Neural progenitor cell (in vitro differentiated cells): ENCODE measurements at regions not wholly inside any gene's neighbourhood (a gene's known extent, or its start where the extent isn't known, plus 50 kb on each side); places are given as distances from the start of the nearest gene placed in this dataset.

Experiments
- DNase-seq: peaks from one replicate; pipeline ENCODE4 v3.0.0-alpha.2; 2016; ENCODE audit warnings: low spot score
- H2AFZ ChIP-seq: fragments of 200-600 bp; sonication (generic); replicated peaks from 2 replicates; pipeline ENCODE4 v1.6.1; 2016; ENCODE audit warnings: antibody characterized with exemption
- H3F3A ChIP-seq: fragments of 200-600 bp; sonication (generic); 2 replicates; pipeline ENCODE4 v1.6.1; 2016; ENCODE audit warnings: antibody characterized with exemption, low read depth
- H3K27ac ChIP-seq: fragments of 200-600 bp; sonication (generic); 2 replicates; pipeline ENCODE4 v1.5.1; 2016; ENCODE audit warnings: mild to moderate bottlenecking
- H3K27me3 ChIP-seq: fragments of 200-600 bp; sonication (generic); 2 replicates; pipeline ENCODE4 v1.6.1; 2016; ENCODE audit warnings: mild to moderate bottlenecking, moderate library complexity
- H3K36me3 ChIP-seq: fragments of 200-600 bp; sonication (generic); 2 replicates; pipeline ENCODE4 v1.5.1; 2016
- H3K4me1 ChIP-seq: fragments of 200-600 bp; sonication (generic); 2 replicates; pipeline ENCODE4 v1.6.1; 2016; ENCODE audit warnings: mixed run types
- H3K4me2 ChIP-seq: fragments of 200-600 bp; sonication (generic); 2 replicates; pipeline ENCODE4 v1.6.1; 2016
- H3K4me3 ChIP-seq: fragments of 200-600 bp; sonication (generic); 2 replicates; pipeline ENCODE4 v1.5.1; 2016
- H3K79me2 ChIP-seq: fragments of 200-600 bp; sonication (generic); 2 replicates; pipeline ENCODE4 v1.6.1; 2016; ENCODE audit warnings: low read depth
- H3K9ac ChIP-seq: fragments of 200-600 bp; sonication (generic); 2 replicates; pipeline ENCODE4 v1.6.1; 2016
- H3K9me3 ChIP-seq: fragments of 200-600 bp; sonication (generic); 2 replicates; pipeline ENCODE4 v1.5.1; 2016; ENCODE audit warnings: low read depth
- H4K20me1 ChIP-seq: fragments of 200-600 bp; sonication (generic); 2 replicates; pipeline ENCODE4 v1.6.1; 2016; ENCODE audit warnings: low read depth
- H3K27ac Mint-ChIP-seq: 3 replicates; pipeline ENCODE4 v1.8.0; 2021; ENCODE audit warnings: mixed read lengths
- H3K27me3 Mint-ChIP-seq: 2 replicates; pipeline ENCODE4 v1.8.0; 2022; ENCODE audit warnings: low read depth, mild to moderate bottlenecking, inconsistent platforms, moderate library complexity, mixed read lengths; ENCODE audit not compliant: insufficient read depth
- H3K36me3 Mint-ChIP-seq: 3 replicates; pipeline ENCODE4 v1.8.0; 2021; ENCODE audit warnings: mixed read lengths
- H3K4me1 Mint-ChIP-seq: 3 replicates; pipeline ENCODE4 v1.8.0; 2021; ENCODE audit warnings: mixed read lengths
- H3K4me3 Mint-ChIP-seq: 3 replicates; pipeline ENCODE4 v1.8.0; 2021; ENCODE audit warnings: mild to moderate bottlenecking, moderate library complexity, mixed read lengths
- H3K9me3 Mint-ChIP-seq: 3 replicates; pipeline ENCODE4 v1.8.0; 2020; ENCODE audit warnings: mixed read lengths
- CTCF ChIP-seq: fragments of 200-600 bp; sonication (generic); IDR thresholded peaks from 2 replicates; pipeline ENCODE4 v1.5.1; 2017; ENCODE audit warnings: antibody characterized with exemption, mild to moderate bottlenecking
- EZH2 ChIP-seq: fragments of 200-600 bp; sonication (generic); IDR thresholded peaks from 2 replicates; pipeline ENCODE4 v1.6.1; 2017; ENCODE audit warnings: antibody characterized with exemption, mild to moderate bottlenecking, moderate library complexity
- EZH2phosphoT487 ChIP-seq: fragments of 200-600 bp; sonication (generic); IDR thresholded peaks from 2 replicates; pipeline ENCODE4 v1.6.1; 2017; ENCODE audit warnings: antibody characterized with exemption

- Mint-ChIP-seq H3K27ac (no peak overlapping the region), H3K36me3 (peaks cover 19% of the 10 kb centered on the region), H3K4me3 (no peak overlapping the region), H3K4me1 (no peaks in the 10 kb centered on the region), H3K27me3 (peaks cover under 1% of the 10 kb centered on the region), H3K9me3 (peaks cover 2% of the 10 kb centered on the region)
- H3K4me2 ChIP-seq, result no peak overlapping the region
- no peaks in the 10 kb centered on the region for H3K4me1 ChIP-seq
- H4K20me1 ChIP-seq, result no peaks in the 10 kb centered on the region
- no peak overlapping the region for H3K4me3 ChIP-seq
- no peaks in the 10 kb centered on the region for H3K9me3 ChIP-seq
- H3K36me3 ChIP-seq, result no peaks in the 10 kb centered on the region
- H2AFZ ChIP-seq, result no peak overlapping the region
- H3F3A ChIP-seq, result no peaks in the 10 kb centered on the region
- H3K79me2 ChIP-seq, result no peaks in the 10 kb centered on the region
- no peaks in the 10 kb centered on the region for H3K27me3 ChIP-seq
- TF ChIP-seq EZH2phosphoT487 (no peak), EZH2 (no peak), CTCF (no peak)
- no peak overlapping the region for H3K9ac ChIP-seq
- no peak for DNase-seq
- no peak overlapping the region for H3K27ac ChIP-seq
Observed at GRCh38 chr5:167880420-167880819, 411.0 kb upstream of the WWC1 start.

GRCh38 chr5:167881041-167881440 lies 410.4 kb upstream of the WWC1 start:
- H3K36me3 Mint-ChIP-seq, result peaks cover 18% of the 10 kb centered on the region
- no peak overlapping the region for H3K4me3 Mint-ChIP-seq
- H3K4me3 ChIP-seq, result no peak overlapping the region
- TF ChIP-seq CTCF (no peak), EZH2phosphoT487 (no peak), EZH2 (no peak)
- H3K4me2 ChIP-seq, result no peak overlapping the region
- H4K20me1 ChIP-seq, result no peaks in the 10 kb centered on the region
- no peaks in the 10 kb centered on the region for H3F3A ChIP-seq
- no peak overlapping the region for H3K27ac ChIP-seq
- H3K4me1 Mint-ChIP-seq, result no peaks in the 10 kb centered on the region
- no peaks in the 10 kb centered on the region for H3K4me1 ChIP-seq
- no peak overlapping the region for H3K27ac Mint-ChIP-seq
- H3K9ac ChIP-seq, result no peak overlapping the region
- no peak overlapping the region for H2AFZ ChIP-seq
- H3K9me3 Mint-ChIP-seq, result peaks cover 2% of the 10 kb centered on the region
- no peaks in the 10 kb centered on the region for H3K9me3 ChIP-seq
- no peaks in the 10 kb centered on the region for H3K27me3 ChIP-seq
- H3K36me3 ChIP-seq, result no peaks in the 10 kb centered on the region
- no peaks in the 10 kb centered on the region for H3K27me3 Mint-ChIP-seq
- no peaks in the 10 kb centered on the region for H3K79me2 ChIP-seq
- no peak for DNase-seq

GRCh38 chr5:167886196-167886595 lies 405.2 kb upstream of the WWC1 start:
- Histone ChIP-seq H3K4me2 (no peak overlapping the region), H3K27me3 (no peaks in the 10 kb centered on the region), H3K4me3 (no peak overlapping the region), H3K9ac (no peak overlapping the region), H3K27ac (no peak overlapping the region), H3K36me3 (no peaks in the 10 kb centered on the region), H3K9me3 (no peaks in the 10 kb centered on the region), H4K20me1 (no peaks in the 10 kb centered on the region), H3F3A (no peaks in the 10 kb centered on the region), H3K79me2 (no peaks in the 10 kb centered on the region), H2AFZ (no peak overlapping the region), H3K4me1 (no peaks in the 10 kb centered on the region)
- Mint-ChIP-seq H3K4me3 (no peak overlapping the region), H3K27me3 (no peaks in the 10 kb centered on the region), H3K9me3 (peaks cover 7% of the 10 kb centered on the region), H3K36me3 (peaks cover 23% of the 10 kb centered on the region), H3K27ac (no peak overlapping the region), H3K4me1 (peaks cover 10% of the 10 kb centered on the region)
- no peak for DNase-seq
- no peak for TF ChIP-seq EZH2phosphoT487
- TF ChIP-seq CTCF, result no peak
- no peak for TF ChIP-seq EZH2

DNA sequence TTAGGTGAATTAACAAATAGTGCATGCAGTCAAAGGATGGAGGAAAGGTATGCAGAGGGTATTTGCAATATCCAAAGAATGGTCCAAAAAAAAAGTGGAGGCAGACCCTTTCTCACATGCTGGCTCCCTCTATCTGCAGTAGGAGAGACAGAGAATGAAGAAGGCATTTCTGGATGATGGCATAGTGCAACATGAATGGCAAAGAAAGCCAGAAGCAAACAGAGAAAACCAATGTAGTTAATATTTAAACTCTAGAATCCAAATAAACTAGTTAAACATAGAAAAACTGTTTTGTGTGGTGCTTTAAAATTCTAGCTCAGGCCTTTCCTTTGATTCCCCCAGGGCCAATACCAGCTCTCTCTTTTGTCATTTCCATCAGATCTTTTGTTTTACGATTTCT lies 403.1 kb upstream of the WWC1 start:
- no peaks in the 10 kb centered on the region for H4K20me1 ChIP-seq
- H3K79me2 ChIP-seq, result no peaks in the 10 kb centered on the region
- peaks cover 5% of the 10 kb centered on the region for H3K9me3 Mint-ChIP-seq
- no peak overlapping the region for H3K9ac ChIP-seq
- no peaks in the 10 kb centered on the region for H3K9me3 ChIP-seq
- H3K27ac Mint-ChIP-seq, result no peak overlapping the region
- peaks cover 10% of the 10 kb centered on the region for H3K4me1 Mint-ChIP-seq
- no peak for DNase-seq
- peaks cover 2% of the 10 kb centered on the region for H3K4me1 ChIP-seq
- peaks cover 12% of the 10 kb centered on the region for H3K36me3 Mint-ChIP-seq
- H3K4me3 ChIP-seq, result no peak overlapping the region
- no peaks in the 10 kb centered on the region for H3F3A ChIP-seq
- TF ChIP-seq EZH2phosphoT487 (no peak), CTCF (no peak), EZH2 (no peak)
- H3K36me3 ChIP-seq, result no peaks in the 10 kb centered on the region
- no peak overlapping the region for H3K4me3 Mint-ChIP-seq
- H3K27me3 Mint-ChIP-seq, result no peaks in the 10 kb centered on the region
- H3K4me2 ChIP-seq, result no peak overlapping the region
- no peak overlapping the region for H3K27ac ChIP-seq
- no peak overlapping the region for H2AFZ ChIP-seq
- no peaks in the 10 kb centered on the region for H3K27me3 ChIP-seq
